ENCODE measurements at regions not wholly inside any gene's neighbourhood (a gene's known extent, or its start where the extent isn't known, plus 50 kb on each side); places are given as distances from the start of the nearest gene placed in this dataset.
A peak's percentile ranks its signal among the peaks of the same experiment; 100 is the strongest.

DNA sequence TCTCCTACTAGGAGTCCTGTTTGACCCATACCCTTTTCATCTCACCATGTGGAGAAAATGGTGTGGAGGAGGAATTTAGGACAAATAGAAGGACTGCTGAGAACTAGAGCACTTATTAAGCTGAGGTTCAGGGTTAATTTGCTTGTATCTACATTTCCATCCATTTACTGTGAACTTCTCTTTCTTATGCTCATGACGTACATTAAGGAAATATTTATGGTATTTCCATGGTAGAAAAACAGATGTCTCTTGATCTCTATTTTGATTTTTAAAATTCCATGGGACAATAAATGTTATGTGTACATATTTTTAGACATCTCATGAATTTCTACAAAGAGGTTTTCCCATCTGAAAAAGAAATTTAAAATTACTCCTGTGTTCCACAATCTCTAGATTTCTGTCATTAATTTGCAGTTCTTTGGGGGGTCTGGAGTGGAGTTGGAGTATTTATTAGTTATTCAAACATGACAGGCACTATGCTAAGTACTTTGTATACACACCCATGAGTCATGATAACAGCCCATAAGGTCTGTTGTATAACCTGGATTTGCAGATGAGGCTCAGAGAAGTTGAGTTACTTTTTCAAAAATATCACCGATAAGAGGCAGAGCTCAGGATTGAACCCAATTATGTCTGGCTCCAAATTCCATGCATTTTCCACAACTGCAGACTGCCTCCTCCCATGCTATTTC, 112.6 kb downstream of the COPS8 start:
- Histone ChIP-seq H3K14ac (ENCODE audit: low read length in 2 of 2) (no peak overlapping the region), H3K4me3 (ENCODE audit: insufficient read depth in 1 of 2, low read depth in 1 of 2, low read length in 2 of 2) (no peak overlapping the region), H4K8ac (ENCODE audit: low read length) (no peak overlapping the region), H2BK5ac (ENCODE audit: low read depth, low read length, poor library complexity, severe bottlenecking) (no peak overlapping the region), H2BK120ac (ENCODE audit: low read depth, low read length) (peak overlapping the region; percentile 50), H3K27ac (ENCODE audit: low read length, poor library complexity, severe bottlenecking) (peak overlapping the region; percentile 73), H3K27me3 (ENCODE audit: control insufficient read depth in 1 of 2, insufficient read depth in 1 of 2, low read length in 2 of 2) (no peaks in the 10 kb centered on the region), H2BK12ac (ENCODE audit: low read length in 2 of 2) (peak overlapping the region in 1 of 2 experiments; percentile 23), H4K91ac (ENCODE audit: low read length) (no peak overlapping the region), H3K18ac (ENCODE audit: low read depth in 1 of 2, low read length in 2 of 2) (peak overlapping the region in 1 of 2 experiments; percentile 6), H3K36me3 (ENCODE audit: control insufficient read depth in 1 of 2, insufficient read depth in 2 of 2, low read depth in 1 of 2, low read length in 2 of 2) (no peaks in the 10 kb centered on the region), H3K4me2 (ENCODE audit: low read length, poor library complexity, severe bottlenecking) (no peak overlapping the region), H3K9ac (ENCODE audit: low read length) (peak overlapping the region; percentile 72), H2AK5ac (ENCODE audit: low read length, severe bottlenecking) (no peak overlapping the region), H3K4me1 (ENCODE audit: control insufficient read depth, insufficient read depth, low read depth, low read length) (peaks cover 51% of the 10 kb centered on the region), H2AFZ (ENCODE audit: low read depth, low read length) (no peak overlapping the region), H3K79me1 (replicated peaks; ENCODE audit: low read length, poor library complexity, severe bottlenecking) (no peaks in the 10 kb centered on the region), H3K9me3 (ENCODE audit: control insufficient read depth, low read length) (no peaks in the 10 kb centered on the region), H3K23ac (ENCODE audit: low read length in 2 of 2) (no peak overlapping the region), H2BK15ac (ENCODE audit: low read depth, poor library complexity, severe bottlenecking) (no peak overlapping the region), H3K4ac (ENCODE audit: low read depth in 1 of 2, low read length in 2 of 2) (no peak overlapping the region)
- 0% methylated on average over 1 of the region's 2 CpGs for WGBS
- peak; percentile 74 for DNase-seq

DNA sequence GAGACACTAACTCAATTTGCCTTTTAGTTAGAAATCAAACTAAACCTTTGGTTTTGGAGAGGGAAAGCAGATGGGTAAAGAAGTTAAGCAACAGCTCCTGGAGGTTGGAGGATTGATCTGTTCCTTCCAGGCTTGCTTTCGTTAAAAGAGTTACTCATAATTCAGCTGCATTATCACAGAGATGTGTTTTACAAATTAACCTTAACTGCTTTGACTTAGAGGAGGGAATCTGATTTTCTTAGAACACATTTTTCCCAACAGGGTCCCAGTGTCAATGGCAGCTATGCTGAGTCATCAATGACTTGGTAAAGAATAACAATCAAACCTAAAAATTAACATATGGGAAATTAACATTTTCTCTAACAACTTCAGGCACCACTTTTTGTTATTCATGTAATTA, 113.4 kb downstream of the COPS8 start:
- Histone ChIP-seq H3K27ac (ENCODE audit: low read length, poor library complexity, severe bottlenecking) (peak overlapping the region; percentile 73), H3K23ac (ENCODE audit: low read length in 2 of 2) (no peak overlapping the region), H2BK12ac (ENCODE audit: low read length in 2 of 2) (no peak overlapping the region), H3K79me1 (replicated peaks; ENCODE audit: low read length, poor library complexity, severe bottlenecking) (no peaks in the 10 kb centered on the region), H2BK5ac (ENCODE audit: low read depth, low read length, poor library complexity, severe bottlenecking) (no peak overlapping the region), H2AFZ (ENCODE audit: low read depth, low read length) (no peak overlapping the region), H3K4me2 (ENCODE audit: low read length, poor library complexity, severe bottlenecking) (no peak overlapping the region), H4K8ac (ENCODE audit: low read length) (no peak overlapping the region), H3K27me3 (ENCODE audit: control insufficient read depth in 1 of 2, insufficient read depth in 1 of 2, low read length in 2 of 2) (no peaks in the 10 kb centered on the region), H3K14ac (ENCODE audit: low read length in 2 of 2) (no peak overlapping the region), H3K36me3 (ENCODE audit: control insufficient read depth in 1 of 2, insufficient read depth in 2 of 2, low read depth in 1 of 2, low read length in 2 of 2) (no peaks in the 10 kb centered on the region), H3K9ac (ENCODE audit: low read length) (peak overlapping the region; percentile 72), H3K4me1 (ENCODE audit: control insufficient read depth, insufficient read depth, low read depth, low read length) (peaks cover 48% of the 10 kb centered on the region), H3K4me3 (ENCODE audit: insufficient read depth in 1 of 2, low read depth in 1 of 2, low read length in 2 of 2) (no peak overlapping the region), H2BK120ac (ENCODE audit: low read depth, low read length) (no peak overlapping the region), H3K9me3 (ENCODE audit: control insufficient read depth, low read length) (no peaks in the 10 kb centered on the region), H4K91ac (ENCODE audit: low read length) (no peak overlapping the region), H2AK5ac (ENCODE audit: low read length, severe bottlenecking) (no peak overlapping the region), H3K4ac (ENCODE audit: low read depth in 1 of 2, low read length in 2 of 2) (no peak overlapping the region), H2BK15ac (ENCODE audit: low read depth, poor library complexity, severe bottlenecking) (no peak overlapping the region), H3K18ac (ENCODE audit: low read depth in 1 of 2, low read length in 2 of 2) (no peak overlapping the region)
- DNase-seq = peak; percentile 45
- WGBS = no CpG with 5 or more reads among the region's 1 CpG

DNA sequence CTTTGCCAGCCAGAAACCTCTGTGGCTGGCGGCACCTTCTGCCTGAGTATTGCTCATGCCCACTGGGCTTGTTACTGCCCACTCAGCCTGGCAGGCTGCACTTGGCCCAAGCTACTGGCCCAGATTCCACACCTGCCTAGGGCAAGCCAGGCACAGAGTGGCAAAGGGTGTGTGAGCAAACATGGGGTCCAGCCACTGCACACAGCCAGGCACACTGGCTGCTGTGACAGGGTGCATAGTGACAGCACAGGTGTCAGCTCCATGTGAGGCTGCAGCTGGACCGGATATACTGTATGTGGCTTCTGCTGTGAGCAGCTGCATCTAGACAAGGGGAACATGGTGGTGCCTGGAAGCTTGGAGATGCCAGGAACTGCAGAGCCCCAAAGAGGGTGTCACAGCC, 113.9 kb downstream of the COPS8 start:
- H3K18ac ChIP-seq (ENCODE audit: low read depth in 1 of 2, low read length in 2 of 2) = peak overlapping the region; percentile 94 to 98
- no peaks in the 10 kb centered on the region for H3K79me1 ChIP-seq (replicated peaks; ENCODE audit: low read length, poor library complexity, severe bottlenecking)
- peak overlapping the region; percentile 85 for H2BK15ac ChIP-seq (ENCODE audit: low read depth, poor library complexity, severe bottlenecking)
- H2BK5ac ChIP-seq (ENCODE audit: low read depth, low read length, poor library complexity, severe bottlenecking) = peak overlapping the region; percentile 10
- peak overlapping the region; percentile 83 to 97 for H3K4ac ChIP-seq (ENCODE audit: low read depth in 1 of 2, low read length in 2 of 2)
- peak overlapping the region; percentile 72 for H3K9ac ChIP-seq (ENCODE audit: low read length)
- H4K8ac ChIP-seq (ENCODE audit: low read length) = peak overlapping the region; percentile 91
- peak overlapping the region; percentile 100 for H4K91ac ChIP-seq (ENCODE audit: low read length)
- H3K4me1 ChIP-seq (ENCODE audit: control insufficient read depth, insufficient read depth, low read depth, low read length) = peaks cover 50% of the 10 kb centered on the region
- H2BK12ac ChIP-seq (ENCODE audit: low read length in 2 of 2) = peak overlapping the region; percentile 100
- peak overlapping the region in 1 of 2 experiments; percentile 98 for H3K14ac ChIP-seq (ENCODE audit: low read length in 2 of 2)
- no peaks in the 10 kb centered on the region for H3K36me3 ChIP-seq (ENCODE audit: control insufficient read depth in 1 of 2, insufficient read depth in 2 of 2, low read depth in 1 of 2, low read length in 2 of 2)
- H3K27ac ChIP-seq (ENCODE audit: low read length, poor library complexity, severe bottlenecking) = peak overlapping the region; percentile 31
- H2BK120ac ChIP-seq (ENCODE audit: low read depth, low read length) = peak overlapping the region; percentile 69
- H3K23ac ChIP-seq (ENCODE audit: low read length in 2 of 2) = peak overlapping the region in 1 of 2 experiments; percentile 6
- no peak overlapping the region for H2AFZ ChIP-seq (ENCODE audit: low read depth, low read length)
- DNase-seq = no peak
- no peak overlapping the region for H3K4me3 ChIP-seq (ENCODE audit: insufficient read depth in 1 of 2, low read depth in 1 of 2, low read length in 2 of 2)
- H3K4me2 ChIP-seq (ENCODE audit: low read length, poor library complexity, severe bottlenecking) = no peak overlapping the region
- H3K27me3 ChIP-seq (ENCODE audit: control insufficient read depth in 1 of 2, insufficient read depth in 1 of 2, low read length in 2 of 2) = no peaks in the 10 kb centered on the region
- WGBS = 88% methylated on average over 2 of the region's 2 CpGs
- H2AK5ac ChIP-seq (ENCODE audit: low read length, severe bottlenecking) = peak overlapping the region; percentile 63
- H3K9me3 ChIP-seq (ENCODE audit: control insufficient read depth, low read length) = no peaks in the 10 kb centered on the region

GRCh38 chr2:237200462-237200861, 114.8 kb downstream of the COPS8 start:
- Histone ChIP-seq H3K79me1 (replicated peaks; ENCODE audit: low read length, poor library complexity, severe bottlenecking) (no peaks in the 10 kb centered on the region), H3K27me3 (ENCODE audit: control insufficient read depth in 1 of 2, insufficient read depth in 1 of 2, low read length in 2 of 2) (no peaks in the 10 kb centered on the region), H3K18ac (ENCODE audit: low read depth in 1 of 2, low read length in 2 of 2) (peak overlapping the region; percentile 86 to 96), H2AFZ (ENCODE audit: low read depth, low read length) (no peak overlapping the region), H3K4ac (ENCODE audit: low read depth in 1 of 2, low read length in 2 of 2) (peak overlapping the region; percentile 50 to 55), H3K9me3 (ENCODE audit: control insufficient read depth, low read length) (no peaks in the 10 kb centered on the region), H2BK12ac (ENCODE audit: low read length in 2 of 2) (peak overlapping the region; percentile 100), H3K4me1 (ENCODE audit: control insufficient read depth, insufficient read depth, low read depth, low read length) (peaks cover 50% of the 10 kb centered on the region), H3K4me2 (ENCODE audit: low read length, poor library complexity, severe bottlenecking) (no peak overlapping the region), H3K4me3 (ENCODE audit: insufficient read depth in 1 of 2, low read depth in 1 of 2, low read length in 2 of 2) (no peak overlapping the region), H3K27ac (ENCODE audit: low read length, poor library complexity, severe bottlenecking) (no peak overlapping the region), H2BK120ac (ENCODE audit: low read depth, low read length) (peak overlapping the region; percentile 66), H2BK15ac (ENCODE audit: low read depth, poor library complexity, severe bottlenecking) (peak overlapping the region; percentile 17), H4K8ac (ENCODE audit: low read length) (peak overlapping the region; percentile 48), H3K23ac (ENCODE audit: low read length in 2 of 2) (no peak overlapping the region), H2AK5ac (ENCODE audit: low read length, severe bottlenecking) (peak overlapping the region; percentile 0), H2BK5ac (ENCODE audit: low read depth, low read length, poor library complexity, severe bottlenecking) (no peak overlapping the region), H3K14ac (ENCODE audit: low read length in 2 of 2) (peak overlapping the region in 1 of 2 experiments; percentile 0), H3K36me3 (ENCODE audit: control insufficient read depth in 1 of 2, insufficient read depth in 2 of 2, low read depth in 1 of 2, low read length in 2 of 2) (no peaks in the 10 kb centered on the region), H3K9ac (ENCODE audit: low read length) (peak overlapping the region; percentile 4), H4K91ac (ENCODE audit: low read length) (peak overlapping the region; percentile 91)
- no peak for DNase-seq
- 98% methylated on average over 7 of the region's 7 CpGs for WGBS
